ENCODE measurements at regions not wholly inside any gene's neighbourhood (a gene's known extent, or its start where the extent isn't known, plus 50 kb on each side); places are given as distances from the start of the nearest gene placed in this dataset.

- ChIA-PET CTCF (no interaction called here), POLR2A (no interaction called here)
- no peak for DNase-seq (ENCODE audit: extremely low spot score)
- TF ChIP-seq, protein P1, sequence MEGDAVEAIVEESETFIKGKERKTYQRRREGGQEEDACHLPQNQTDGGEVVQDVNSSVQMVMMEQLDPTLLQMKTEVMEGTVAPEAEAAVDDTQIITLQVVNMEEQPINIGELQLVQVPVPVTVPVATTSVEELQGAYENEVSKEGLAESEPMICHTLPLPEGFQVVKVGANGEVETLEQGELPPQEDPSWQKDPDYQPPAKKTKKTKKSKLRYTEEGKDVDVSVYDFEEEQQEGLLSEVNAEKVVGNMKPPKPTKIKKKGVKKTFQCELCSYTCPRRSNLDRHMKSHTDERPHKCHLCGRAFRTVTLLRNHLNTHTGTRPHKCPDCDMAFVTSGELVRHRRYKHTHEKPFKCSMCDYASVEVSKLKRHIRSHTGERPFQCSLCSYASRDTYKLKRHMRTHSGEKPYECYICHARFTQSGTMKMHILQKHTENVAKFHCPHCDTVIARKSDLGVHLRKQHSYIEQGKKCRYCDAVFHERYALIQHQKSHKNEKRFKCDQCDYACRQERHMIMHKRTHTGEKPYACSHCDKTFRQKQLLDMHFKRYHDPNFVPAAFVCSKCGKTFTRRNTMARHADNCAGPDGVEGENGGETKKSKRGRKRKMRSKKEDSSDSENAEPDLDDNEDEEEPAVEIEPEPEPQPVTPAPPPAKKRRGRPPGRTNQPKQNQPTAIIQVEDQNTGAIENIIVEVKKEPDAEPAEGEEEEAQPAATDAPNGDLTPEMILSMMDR (IDR thresholded peaks at IDR 0.05; ENCODE audit: control extremely low read depth, extremely low read depth, low read depth, missing control alignments), result no peak
Observed at GRCh38 chr20:40442181-40442963, 246.7 kb downstream of the MAFB start.

DNA sequence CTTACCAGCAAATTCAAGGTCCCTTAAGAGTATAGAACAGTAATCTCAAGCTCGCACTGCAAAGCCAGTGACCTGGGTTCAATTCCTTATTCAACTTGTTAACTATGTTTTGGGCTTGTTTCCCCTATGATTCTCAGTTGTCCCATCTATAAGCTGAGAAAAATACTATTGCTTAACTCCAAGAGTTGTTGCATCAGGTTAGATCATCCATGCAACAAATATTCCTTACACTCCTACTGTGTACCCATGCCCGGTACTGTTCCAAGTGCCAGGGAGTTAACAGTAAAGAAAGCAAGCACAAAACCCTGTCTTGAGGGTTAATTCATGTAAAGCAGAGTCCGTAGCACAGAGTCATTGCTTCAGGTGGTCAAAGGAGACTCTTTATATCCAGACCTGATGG is 247.3 kb downstream of the MAFB start:
- CTCF ChIA-PET, result no interaction called here
- TF ChIP-seq, protein P1 (IDR thresholded peaks at IDR 0.05; ENCODE audit: control extremely low read depth, extremely low read depth, low read depth, missing control alignments), result no peak
- POLR2A ChIA-PET, result no interaction called here
- no peak for DNase-seq (ENCODE audit: extremely low spot score)

DNA sequence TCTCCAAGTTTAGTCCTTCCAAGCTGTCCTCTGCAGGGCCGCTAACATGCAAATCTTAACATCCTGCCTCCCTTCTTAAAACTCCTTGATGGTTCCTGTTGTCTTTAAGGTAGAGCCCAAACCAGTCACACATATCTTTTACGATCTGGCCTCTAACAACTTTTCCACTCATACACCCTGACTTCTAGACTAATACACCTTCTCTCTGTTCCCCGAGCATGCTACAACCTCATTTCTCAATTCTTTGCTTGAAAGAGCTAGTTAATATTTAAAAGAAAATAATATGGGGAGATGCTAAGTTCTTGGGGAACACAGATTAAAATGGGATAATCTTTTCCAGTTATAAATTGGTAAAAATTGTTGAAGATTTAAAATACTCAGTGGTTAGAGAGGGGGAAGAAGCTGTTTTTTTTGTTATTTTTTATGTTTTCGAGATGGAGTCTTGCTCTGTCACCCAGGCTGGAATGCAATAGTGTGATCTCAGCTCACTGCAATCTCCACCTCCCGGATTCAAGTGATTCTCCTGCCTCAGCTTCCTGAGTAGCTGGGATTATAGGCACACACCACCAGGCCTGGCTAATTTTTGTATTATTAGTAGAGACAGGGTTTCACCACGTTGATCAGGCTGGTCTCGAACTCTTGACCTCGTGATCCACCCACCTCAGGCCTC is 250.7 kb downstream of the MAFB start:
- TF ChIP-seq, protein P1 (IDR thresholded peaks at IDR 0.05; ENCODE audit: control extremely low read depth, extremely low read depth, low read depth, missing control alignments), result no peak
- CTCF ChIA-PET, result no interaction called here
- DNase-seq (ENCODE audit: extremely low spot score), result no peak
- POLR2A ChIA-PET, result no interaction called here

- TF ChIP-seq, protein P1 (IDR thresholded peaks at IDR 0.05; ENCODE audit: control extremely low read depth, extremely low read depth, low read depth, missing control alignments), result no peak
- POLR2A ChIA-PET, result no interaction called here
- no peak for DNase-seq (ENCODE audit: extremely low spot score)
- CTCF ChIA-PET, result no interaction called here
Observed at GRCh38 chr20:40436011-40436410, 253.0 kb downstream of the MAFB start.

DNA sequence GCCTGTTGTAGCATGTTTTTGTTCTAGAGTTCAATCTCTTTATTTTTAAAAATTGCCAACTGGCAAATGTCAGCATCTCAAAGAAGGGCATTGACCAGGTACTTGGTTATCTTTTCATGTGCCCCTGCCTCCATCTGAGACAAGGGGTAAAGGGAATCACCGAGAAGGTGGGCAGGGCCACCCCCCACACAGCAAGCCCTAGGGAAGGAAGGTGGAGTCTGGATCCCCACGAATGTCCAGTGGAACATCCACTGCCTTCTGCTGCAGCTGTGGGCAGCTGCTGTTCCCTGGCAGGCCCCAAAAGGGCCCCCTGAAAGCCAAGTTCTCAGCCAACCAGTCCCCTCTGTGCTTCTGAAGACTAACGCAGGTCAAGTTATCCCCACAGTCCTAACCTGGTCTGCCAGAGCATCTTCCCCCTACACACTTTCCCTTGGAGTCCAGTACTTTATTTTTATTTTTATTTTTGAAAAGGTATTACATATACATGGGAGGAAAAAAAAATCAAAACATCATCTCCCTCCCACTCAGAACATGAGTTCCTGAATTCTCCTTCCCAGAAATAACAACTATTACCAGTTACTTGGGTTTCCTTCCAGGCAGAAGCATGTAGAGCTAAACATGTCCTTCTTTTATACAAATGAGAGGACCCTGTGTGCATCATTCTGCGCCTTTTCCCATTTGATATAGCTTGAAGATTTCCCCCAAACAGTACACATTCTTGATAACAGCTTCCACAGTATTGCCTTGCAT is 253.7 kb downstream of the MAFB start:
- POLR2A ChIA-PET, result no interaction called here
- TF ChIP-seq, protein P1 (IDR thresholded peaks at IDR 0.05; ENCODE audit: control extremely low read depth, extremely low read depth, low read depth, missing control alignments), result no peak
- DNase-seq (ENCODE audit: extremely low spot score), result no peak
- CTCF ChIA-PET, result no interaction called here

DNA sequence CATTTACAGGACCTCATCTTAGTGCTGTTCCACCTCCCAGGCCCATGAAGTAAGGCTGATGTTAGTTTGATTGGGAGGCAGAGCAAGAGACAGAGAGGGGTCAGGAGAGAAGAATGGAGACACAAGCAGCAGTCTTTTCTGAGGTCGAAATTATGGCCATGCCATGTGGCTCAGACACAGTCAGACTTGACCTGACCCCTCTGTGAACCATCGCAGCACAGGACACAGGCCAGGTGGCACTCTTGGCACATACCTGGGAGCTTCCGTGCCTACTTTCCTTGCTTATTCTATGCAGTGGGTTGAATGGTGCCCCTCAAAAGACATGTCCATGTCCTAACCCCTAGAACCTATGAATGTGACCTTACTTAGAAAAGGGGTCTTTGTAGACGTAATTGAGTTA is 254.9 kb downstream of the MAFB start:
- POLR2A ChIA-PET, result no interaction called here
- TF ChIP-seq, protein P1 (IDR thresholded peaks at IDR 0.05; ENCODE audit: control extremely low read depth, extremely low read depth, low read depth, missing control alignments), result no peak
- no peak for DNase-seq (ENCODE audit: extremely low spot score)
- CTCF ChIA-PET, result no interaction called here

Data from GM10248 (cell line).